Transverse colon (tissue), 3 donors: ENCODE measurements at regions not wholly inside any gene's neighbourhood (a gene's known extent, or its start where the extent isn't known, plus 50 kb on each side); places are given as distances from the start of the nearest gene placed in this dataset.

Source experiments
- EP300 ChIP-seq: sonication (generic); formaldehyde crosslinking; IDR thresholded peaks from one replicate; pipeline ENCODE4 v1.6.1; 2017; ENCODE audit warnings: antibody characterized with exemption, low read depth
- POLR2AphosphoS5 ChIP-seq, 3 donors: sonication (generic); formaldehyde crosslinking; IDR thresholded peaks; one replicate each; pipeline ENCODE4 v1.6.1; 2016; ENCODE audit warnings: antibody characterized with exemption in 3 of 3

GRCh38 chr6:90976341-90976740 lies 389.5 kb upstream of the MAP3K7 start:
- no peak for TF ChIP-seq POLR2AphosphoS5 (IDR thresholded peaks at IDR 0.05)
- no peak for TF ChIP-seq EP300
